ENCODE measurements at regions not wholly inside any gene's neighbourhood (a gene's known extent, or its start where the extent isn't known, plus 50 kb on each side); places are given as distances from the start of the nearest gene placed in this dataset.
"Not testable (repeated sequence)": the region's sequence is repeated elsewhere in the genome, so short reads cannot be mapped to it uniquely, and the experiment has no call there.

GRCh38 chr12:31162896-31163560 is 89.4 kb downstream of the DDX11 start:
- H3K27ac Mint-ChIP-seq: peak overlapping the region in 1 of 6 donors; percentile 57
- not testable (repeated sequence) for H3K4me3 Mint-ChIP-seq; H3K4me1 Mint-ChIP-seq; H3K9me3 Mint-ChIP-seq; H3K36me3 Mint-ChIP-seq; H3K27me3 Mint-ChIP-seq; DNase-seq; ATAC-seq (ENCODE audit: low read depth in 2 of 2)

GRCh38 chr12:31174293-31174692 is 100.6 kb downstream of the DDX11 start:
- H3K9me3 Mint-ChIP-seq: not testable (repeated sequence)

GRCh38 chr12:31177514-31177913 is 103.9 kb downstream of the DDX11 start:
- not testable (repeated sequence) for H3K27ac Mint-ChIP-seq; ATAC-seq (ENCODE audit: low read depth in 2 of 2); H3K27me3 Mint-ChIP-seq

More at GRCh38 chr12:31174293-31174692, 100.6 kb downstream of the DDX11 start:
- not testable (repeated sequence) for H3K4me3 Mint-ChIP-seq; H3K4me1 Mint-ChIP-seq; H3K36me3 Mint-ChIP-seq; DNase-seq; H3K27me3 Mint-ChIP-seq; H3K27ac Mint-ChIP-seq; ATAC-seq (ENCODE audit: low read depth in 2 of 2)

GRCh38 chr12:31178875-31179274 is 105.2 kb downstream of the DDX11 start:
- not testable (repeated sequence) for H3K36me3 Mint-ChIP-seq, H3K27me3 Mint-ChIP-seq, H3K9me3 Mint-ChIP-seq, DNase-seq
- Mint-ChIP-seq H3K4me1 (peaks cover 15 to 18% (median 15%) of the 10 kb centered on the region in 3 donors), H3K27ac (peak overlapping the region in 1 of 6 donors; percentile 15), H3K4me3 (peak overlapping the region in 3 of 8 donors; percentile 38 to 75 (median 68))
- ATAC-seq (ENCODE audit: low read depth in 2 of 2): peak in 1 of 2 donors; percentile 46

More at GRCh38 chr12:31177514-31177913, 103.9 kb downstream of the DDX11 start:
- not testable (repeated sequence) for DNase-seq, H3K9me3 Mint-ChIP-seq, H3K4me3 Mint-ChIP-seq, H3K36me3 Mint-ChIP-seq
- H3K4me1 Mint-ChIP-seq: peaks cover 13 to 18% (median 15%) of the 10 kb centered on the region in 3 donors

- peak; percentile 4 for DNase-seq
- not testable (repeated sequence) for H3K36me3 Mint-ChIP-seq, H3K27me3 Mint-ChIP-seq, H3K9me3 Mint-ChIP-seq
- ATAC-seq (ENCODE audit: low read depth in 2 of 2): peak; percentile 30 to 50
- Mint-ChIP-seq H3K4me3 (peak overlapping the region in 5 of 8 donors; percentile 19 to 75 (median 57)), H3K4me1 (peaks cover 15 to 20% (median 17%) of the 10 kb centered on the region in 3 donors), H3K27ac (peak overlapping the region in 4 of 6 donors; percentile 15 to 75 (median 68))
Observed at GRCh38 chr12:31179627-31180237, 106.1 kb downstream of the DDX11 start.

GRCh38 chr12:31182571-31182970 is 108.9 kb downstream of the DDX11 start:
- not testable (repeated sequence) for H3K27ac Mint-ChIP-seq; H3K36me3 Mint-ChIP-seq; H3K9me3 Mint-ChIP-seq; H3K27me3 Mint-ChIP-seq; DNase-seq; ATAC-seq (ENCODE audit: low read depth in 2 of 2); H3K4me3 Mint-ChIP-seq
- peaks cover 15 to 20% (median 17%) of the 10 kb centered on the region in 3 donors for H3K4me1 Mint-ChIP-seq

GRCh38 chr12:31183107-31183506 is 109.4 kb downstream of the DDX11 start:
- H3K36me3 Mint-ChIP-seq, DNase-seq, H3K4me3 Mint-ChIP-seq, H3K27me3 Mint-ChIP-seq, H3K9me3 Mint-ChIP-seq, H3K27ac Mint-ChIP-seq: not testable (repeated sequence)
- ATAC-seq (ENCODE audit: low read depth in 2 of 2): peak in 1 of 2 donors; percentile 18
- H3K4me1 Mint-ChIP-seq: peaks cover 15 to 20% (median 17%) of the 10 kb centered on the region in 3 donors

GRCh38 chr12:31183899-31184298 is 110.2 kb downstream of the DDX11 start:
- not testable (repeated sequence) for DNase-seq; H3K36me3 Mint-ChIP-seq; ATAC-seq (ENCODE audit: low read depth in 2 of 2); H3K27me3 Mint-ChIP-seq; H3K9me3 Mint-ChIP-seq
- H3K4me1 Mint-ChIP-seq: peaks cover 12 to 15% (median 15%) of the 10 kb centered on the region in 3 donors
- peak overlapping the region in 3 of 6 donors; percentile 28 to 81 (median 44) for H3K27ac Mint-ChIP-seq
- H3K4me3 Mint-ChIP-seq: peak overlapping the region in 2 of 8 donors; percentile 2 to 51

GRCh38 chr12:31184667-31185066 is 111.0 kb downstream of the DDX11 start:
- not testable (repeated sequence) for H3K36me3 Mint-ChIP-seq; H3K27me3 Mint-ChIP-seq; H3K9me3 Mint-ChIP-seq; H3K4me3 Mint-ChIP-seq; ATAC-seq (ENCODE audit: low read depth in 2 of 2); H3K4me1 Mint-ChIP-seq; DNase-seq
- H3K27ac Mint-ChIP-seq: peak overlapping the region in 1 of 6 donors; percentile 62

- H3K36me3 Mint-ChIP-seq, H3K27ac Mint-ChIP-seq, H3K4me3 Mint-ChIP-seq, H3K4me1 Mint-ChIP-seq, DNase-seq, H3K27me3 Mint-ChIP-seq, H3K9me3 Mint-ChIP-seq: not testable (repeated sequence)
- peak; percentile 41 to 58 for ATAC-seq (ENCODE audit: low read depth in 2 of 2)
Observed at GRCh38 chr12:31192689-31193088, 119.0 kb downstream of the DDX11 start.

- H3K36me3 Mint-ChIP-seq; DNase-seq; H3K27ac Mint-ChIP-seq; H3K4me1 Mint-ChIP-seq; H3K9me3 Mint-ChIP-seq; H3K27me3 Mint-ChIP-seq; H3K4me3 Mint-ChIP-seq; ATAC-seq (ENCODE audit: low read depth in 2 of 2): not testable (repeated sequence)
Observed at GRCh38 chr12:31195620-31196019, 122.0 kb downstream of the DDX11 start.

GRCh38 chr12:31199476-31199875 is 125.8 kb downstream of the DDX11 start:
- H3K9me3 Mint-ChIP-seq; DNase-seq; H3K4me1 Mint-ChIP-seq; H3K4me3 Mint-ChIP-seq; H3K36me3 Mint-ChIP-seq; H3K27me3 Mint-ChIP-seq; ATAC-seq (ENCODE audit: low read depth in 2 of 2): not testable (repeated sequence)
- peak overlapping the region in 1 of 6 donors; percentile 58 for H3K27ac Mint-ChIP-seq

- Mint-ChIP-seq H3K4me3 (no peak overlapping the region), H3K27me3 (peaks cover 5 to 10% (median 8%) of the 10 kb centered on the region in 3 donors), H3K36me3 (no peaks in the 10 kb centered on the region), H3K9me3 (peaks cover 0 to 3% (median 0%) of the 10 kb centered on the region in 7 donors), H3K27ac (no peak overlapping the region), H3K4me1 (peaks cover 9 to 13% (median 12%) of the 10 kb centered on the region in 3 donors)
- ATAC-seq (ENCODE audit: low read depth in 2 of 2) (no peak), DNase-seq (no peak)
Observed at GRCh38 chr12:31201382-31201781, 124.6 kb downstream of the SINHCAF start.

- DNase-seq (no peak), ATAC-seq (ENCODE audit: low read depth in 2 of 2) (no peak)
- H3K27me3 Mint-ChIP-seq: peaks cover 5 to 10% (median 10%) of the 10 kb centered on the region in 3 donors
- no peaks in the 10 kb centered on the region for H3K36me3 Mint-ChIP-seq
- H3K9me3 Mint-ChIP-seq: peaks cover 0 to 3% (median 0%) of the 10 kb centered on the region in 7 donors
- H3K4me1 Mint-ChIP-seq: peaks cover 9 to 13% (median 12%) of the 10 kb centered on the region in 3 donors
- no peak overlapping the region for H3K4me3 Mint-ChIP-seq
- H3K27ac Mint-ChIP-seq: peak overlapping the region in 3 of 6 donors; percentile 4 to 21 (median 16)
Observed at GRCh38 chr12:31203261-31203660, 122.7 kb downstream of the SINHCAF start.
